ELF-1 (cell line): ENCODE measurements at regions not wholly inside any gene's neighbourhood (a gene's known extent, or its start where the extent isn't known, plus 50 kb on each side); places are given as distances from the start of the nearest gene placed in this dataset.

Experiments
- DNase-seq: peaks from one replicate; pipeline ENCODE4 v3.0.0-alpha.2; 2016; ENCODE audit warnings: low read depth, low spot score

- DNase-seq, result no peak
Observed at GRCh38 chr10:83037653-83038052, 1101.7 kb upstream of the GHITM start.

- no peak for DNase-seq
Observed at GRCh38 chr10:83038631-83039030, 1100.7 kb upstream of the GHITM start.

- no peak for DNase-seq
Observed at GRCh38 chr10:83045731-83046130, 1093.6 kb upstream of the GHITM start.

GRCh38 chr10:83050815-83051214 lies 1088.5 kb upstream of the GHITM start:
- no peak for DNase-seq

- peak; percentile 64 for DNase-seq
Observed at GRCh38 chr10:83062871-83063270, 1076.4 kb upstream of the GHITM start.

GRCh38 chr10:83073472-83073871 lies 1065.8 kb upstream of the GHITM start:
- no peak for DNase-seq

GRCh38 chr10:83075016-83075814 lies 1064.1 kb upstream of the GHITM start:
- no peak for DNase-seq

GRCh38 chr10:83075815-83076355 lies 1063.4 kb upstream of the GHITM start:
- DNase-seq, result no peak

- no peak for DNase-seq
Observed at GRCh38 chr10:83076443-83076842, 1062.9 kb upstream of the GHITM start.

- DNase-seq, result no peak
Observed at GRCh38 chr10:83078160-83078559, 1061.1 kb upstream of the GHITM start.

- DNase-seq, result no peak
Observed at GRCh38 chr10:83078645-83079044, 1060.7 kb upstream of the GHITM start.

- no peak for DNase-seq
Observed at GRCh38 chr10:83083831-83084230, 1055.5 kb upstream of the GHITM start.

- DNase-seq, result no peak
Observed at GRCh38 chr10:83089335-83089734, 1050.0 kb upstream of the GHITM start.

GRCh38 chr10:83104616-83105015 lies 1034.7 kb upstream of the GHITM start:
- DNase-seq, result no peak

GRCh38 chr10:83108565-83109333 lies 1030.6 kb upstream of the GHITM start:
- no peak for DNase-seq

GRCh38 chr10:83119346-83119745 lies 1020.0 kb upstream of the GHITM start:
- no peak for DNase-seq

GRCh38 chr10:83122336-83122735 lies 1017.0 kb upstream of the GHITM start:
- DNase-seq, result no peak

- no peak for DNase-seq
Observed at GRCh38 chr10:83127942-83128575, 1011.2 kb upstream of the GHITM start.

- DNase-seq, result no peak
Observed at GRCh38 chr10:83140811-83141210, 998.5 kb upstream of the GHITM start.

GRCh38 chr10:83142074-83142563 lies 997.2 kb upstream of the GHITM start:
- no peak for DNase-seq

- no peak for DNase-seq
Observed at GRCh38 chr10:83144461-83144860, 994.8 kb upstream of the GHITM start.

GRCh38 chr10:83153714-83154113 lies 985.6 kb upstream of the GHITM start:
- DNase-seq, result no peak
